NCI-H1048 (cell line): ENCODE measurements at regions not wholly inside any gene's neighbourhood (a gene's known extent, or its start where the extent isn't known, plus 50 kb on each side); places are given as distances from the start of the nearest gene placed in this dataset.

Experiments
- DNase-seq: peaks from one replicate; lab custom pipeline; 2025; lab: John Stamatoyannopoulos, UW

DNA sequence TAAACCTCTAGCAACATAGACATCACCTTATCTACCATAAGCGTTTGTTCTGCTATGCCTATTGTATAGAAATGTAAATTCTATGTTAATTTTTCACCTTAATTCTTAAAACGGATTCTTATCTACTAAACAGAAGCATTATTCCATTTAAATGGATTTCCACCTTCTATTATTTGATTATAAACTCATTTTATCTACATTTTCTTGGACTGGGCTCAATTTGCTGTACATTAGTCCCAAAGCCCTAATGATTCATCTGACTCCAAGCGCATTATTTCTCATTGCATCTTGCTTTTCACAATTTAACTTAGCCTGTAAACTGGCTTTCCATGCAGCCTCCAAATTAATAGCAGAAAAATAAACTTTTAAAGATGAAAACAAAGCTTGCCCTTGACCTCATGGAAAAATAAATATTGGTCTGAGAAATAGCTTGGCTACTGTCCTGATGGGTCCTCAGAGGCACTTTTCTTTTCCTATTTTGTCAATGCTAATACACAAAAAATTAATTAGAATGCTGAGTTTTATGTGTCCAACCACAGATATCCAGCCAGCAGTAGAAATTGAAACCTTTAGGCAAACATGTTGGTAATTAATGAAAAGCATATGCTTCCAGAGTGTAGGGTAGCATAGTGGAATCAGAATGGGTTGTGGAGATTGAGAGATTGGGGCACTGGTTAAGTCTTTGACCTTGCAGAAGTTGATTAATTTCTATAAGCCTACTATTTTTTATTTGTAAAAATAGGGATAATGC lies 81.4 kb upstream of the CFAP20DC start:
- no peak for DNase-seq

DNA sequence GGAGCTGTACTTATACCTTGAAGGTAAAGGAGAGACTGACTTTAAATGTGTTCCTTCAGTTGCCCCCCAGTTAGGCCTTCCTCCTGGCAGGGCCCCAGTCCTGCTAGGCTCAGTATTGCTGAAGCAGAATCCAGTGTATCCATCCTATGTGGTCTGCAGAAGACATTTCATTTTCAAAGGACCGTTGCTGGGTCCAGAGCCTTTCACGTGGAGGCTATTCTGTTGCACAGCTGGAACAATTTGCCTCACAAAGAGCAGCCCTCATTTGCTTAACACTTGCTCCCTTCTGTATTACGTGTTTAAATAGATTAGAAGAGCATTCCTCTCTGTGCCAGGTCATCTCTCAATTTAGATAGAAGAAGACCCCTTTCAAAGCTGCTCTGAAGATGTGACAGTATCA lies 78.9 kb upstream of the CFAP20DC start:
- DNase-seq: no peak

DNA sequence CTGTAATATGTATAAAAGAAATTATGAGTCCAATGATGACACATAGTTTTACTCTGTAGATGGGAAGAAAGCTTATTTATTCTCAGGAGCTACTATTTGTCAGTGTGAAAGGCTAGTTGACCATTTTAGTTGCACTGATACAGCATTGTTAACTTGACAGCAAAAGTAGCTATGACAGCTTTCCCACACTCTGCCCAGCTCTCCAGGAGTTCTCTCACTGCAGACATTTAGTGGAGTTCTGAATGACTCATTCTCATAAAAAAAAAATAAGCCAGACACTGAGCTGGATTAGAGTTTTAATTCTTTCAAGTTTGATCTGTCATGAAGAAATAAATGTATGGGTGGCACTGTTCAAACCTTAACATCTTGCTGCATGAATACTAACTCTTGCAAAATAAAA lies 77.2 kb upstream of the CFAP20DC start:
- no peak for DNase-seq

DNA sequence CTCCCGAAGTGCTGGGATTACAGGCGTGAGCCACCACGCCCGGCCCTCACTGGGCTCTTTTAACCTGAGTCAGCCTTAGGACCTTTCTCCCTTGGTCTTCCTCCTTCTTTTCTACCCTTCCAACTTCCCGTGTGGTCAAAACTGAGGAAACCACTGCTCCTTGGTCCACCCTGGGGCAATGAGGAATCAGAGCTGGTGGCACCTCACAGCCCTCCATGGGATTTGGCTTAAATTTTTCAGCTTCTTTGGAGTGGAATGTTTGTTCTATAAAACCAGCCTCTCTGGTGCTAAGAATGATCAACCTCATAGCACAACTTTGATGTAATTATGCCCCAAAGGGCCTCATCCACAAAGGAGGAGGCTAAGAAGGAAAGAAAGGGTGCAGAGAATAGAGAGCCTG lies 76.6 kb upstream of the CFAP20DC start:
- DNase-seq: no peak

DNA sequence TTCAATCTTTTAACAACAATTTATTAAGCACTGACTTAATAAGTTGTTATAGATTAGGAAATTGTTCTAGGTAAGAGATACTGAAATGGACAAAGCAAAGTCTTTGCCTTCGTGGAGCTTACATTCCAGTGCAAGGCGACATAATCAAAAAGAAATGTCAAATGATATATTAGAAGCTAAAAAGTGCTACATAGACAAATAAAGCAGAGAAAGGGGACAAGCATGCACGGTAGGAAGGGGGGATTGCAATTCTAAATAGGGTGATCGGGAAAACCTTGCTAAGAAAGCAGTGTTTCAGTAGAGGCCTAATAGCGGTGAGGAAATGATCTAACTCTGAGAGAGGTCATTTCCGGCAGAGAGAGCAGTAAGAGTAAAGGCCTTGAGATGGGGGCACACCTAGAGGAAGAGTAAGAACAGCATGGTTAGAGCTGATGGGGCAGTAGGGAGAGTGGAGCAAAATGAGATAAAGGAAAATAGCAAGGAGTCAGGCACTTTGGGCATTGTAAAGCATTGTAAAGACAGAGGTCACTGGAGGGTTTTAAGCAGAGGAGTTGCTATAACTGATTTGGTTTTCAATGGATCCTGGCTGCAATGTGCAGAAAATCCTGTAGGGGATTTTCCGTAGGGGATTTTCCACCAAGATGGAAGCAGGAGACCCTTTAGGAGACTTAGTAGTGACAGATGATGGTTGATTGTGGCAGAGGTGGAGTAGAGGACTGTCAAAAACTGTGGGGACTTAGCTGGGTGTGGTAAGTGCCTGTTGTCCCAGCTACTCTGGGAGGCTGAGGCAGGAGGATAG lies 71.7 kb upstream of the CFAP20DC start:
- no peak for DNase-seq

DNA sequence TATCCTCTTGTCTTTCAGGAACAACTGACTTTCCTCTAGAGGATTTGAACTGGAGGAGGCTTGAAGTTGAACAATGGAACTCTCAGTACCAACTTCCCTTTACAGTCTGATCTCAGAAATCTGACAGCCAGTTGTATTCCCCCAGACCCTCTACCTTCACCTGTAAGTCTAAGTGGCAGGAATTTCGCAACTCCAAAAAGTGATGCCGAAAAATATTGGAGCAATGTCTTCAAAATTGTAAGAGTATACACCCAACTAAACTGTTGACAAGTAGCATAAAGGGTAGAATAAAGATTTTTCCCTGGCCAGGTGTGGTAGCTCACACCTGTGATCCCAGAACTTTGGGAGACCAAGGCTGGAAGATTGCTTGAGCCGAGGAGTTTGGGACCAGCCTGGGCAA lies 69.1 kb upstream of the CFAP20DC start:
- DNase-seq: no peak

DNA sequence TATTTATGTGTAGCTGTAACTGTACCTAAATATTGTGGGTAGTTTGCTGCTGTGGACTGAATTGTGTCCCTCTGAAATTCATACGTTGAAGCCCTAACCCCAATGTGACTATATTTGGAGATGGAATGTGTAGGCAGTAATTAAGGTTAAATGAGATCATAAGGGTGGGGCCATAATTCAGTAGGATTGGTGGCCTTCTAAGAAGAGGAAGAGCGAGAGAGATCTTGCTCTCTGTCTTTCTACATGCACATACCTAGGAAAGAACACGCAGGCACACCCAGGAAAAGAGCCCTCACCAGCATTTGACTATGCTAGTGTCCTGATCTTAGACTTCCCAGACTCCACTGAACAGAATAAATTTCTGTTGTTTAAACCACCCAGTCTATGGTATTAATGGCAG lies 67.6 kb upstream of the CFAP20DC start:
- DNase-seq: no peak

DNA sequence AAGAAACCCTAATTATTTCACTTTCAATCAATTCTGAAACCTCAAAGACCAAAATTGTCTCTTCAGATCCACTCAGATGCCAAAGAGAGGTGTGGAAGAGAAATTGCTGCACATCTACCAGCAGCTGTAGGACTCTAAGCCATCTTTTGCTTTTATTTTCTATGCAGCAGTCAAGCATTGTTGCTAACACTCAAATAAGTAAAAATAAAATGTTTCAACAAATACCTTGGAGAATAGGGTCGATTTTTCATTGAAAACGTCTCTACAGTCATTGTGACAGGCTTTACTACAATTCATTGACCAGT lies 66.4 kb upstream of the CFAP20DC start:
- no peak for DNase-seq

DNA sequence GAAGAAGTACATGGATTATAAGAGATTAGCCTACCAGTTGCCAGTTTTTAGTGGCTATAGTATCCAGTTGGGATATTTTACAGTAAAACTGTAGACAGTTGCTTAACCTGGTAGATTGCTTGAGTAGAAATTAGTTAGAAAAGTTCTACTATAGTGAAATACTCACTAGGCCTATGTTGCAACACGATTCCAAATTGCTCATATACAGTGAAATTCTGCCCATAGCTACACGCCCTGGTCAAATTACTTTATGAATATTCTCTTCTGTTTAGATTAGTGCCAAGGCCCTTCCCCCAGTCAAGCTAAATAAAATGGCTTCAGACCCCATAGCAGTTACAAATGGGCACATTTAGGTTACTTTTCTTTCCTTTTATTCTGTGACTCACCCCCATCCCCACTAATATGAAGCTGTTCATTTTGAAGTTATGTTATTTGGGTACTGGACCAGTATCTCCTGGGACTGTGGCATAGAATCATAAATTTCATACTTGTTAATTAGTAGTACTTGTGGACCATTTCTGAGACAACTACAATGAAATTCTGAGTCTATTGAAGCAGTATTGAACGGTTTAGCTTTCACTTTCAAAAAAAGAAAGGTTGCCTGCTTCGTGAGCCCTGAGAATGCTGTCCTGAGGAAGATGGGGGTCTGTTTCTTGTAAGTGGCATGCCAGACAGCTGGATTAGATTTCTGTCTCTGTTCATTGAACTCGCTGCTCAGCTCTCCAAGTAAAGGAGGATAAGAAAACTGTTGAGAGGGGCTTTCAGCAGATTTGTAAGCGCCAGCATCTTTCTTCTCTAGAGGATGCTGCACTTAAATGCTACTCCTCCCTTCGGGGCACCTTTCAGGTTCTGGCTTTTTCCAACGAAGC lies 65.8 kb upstream of the CFAP20DC start:
- DNase-seq: no peak

DNA sequence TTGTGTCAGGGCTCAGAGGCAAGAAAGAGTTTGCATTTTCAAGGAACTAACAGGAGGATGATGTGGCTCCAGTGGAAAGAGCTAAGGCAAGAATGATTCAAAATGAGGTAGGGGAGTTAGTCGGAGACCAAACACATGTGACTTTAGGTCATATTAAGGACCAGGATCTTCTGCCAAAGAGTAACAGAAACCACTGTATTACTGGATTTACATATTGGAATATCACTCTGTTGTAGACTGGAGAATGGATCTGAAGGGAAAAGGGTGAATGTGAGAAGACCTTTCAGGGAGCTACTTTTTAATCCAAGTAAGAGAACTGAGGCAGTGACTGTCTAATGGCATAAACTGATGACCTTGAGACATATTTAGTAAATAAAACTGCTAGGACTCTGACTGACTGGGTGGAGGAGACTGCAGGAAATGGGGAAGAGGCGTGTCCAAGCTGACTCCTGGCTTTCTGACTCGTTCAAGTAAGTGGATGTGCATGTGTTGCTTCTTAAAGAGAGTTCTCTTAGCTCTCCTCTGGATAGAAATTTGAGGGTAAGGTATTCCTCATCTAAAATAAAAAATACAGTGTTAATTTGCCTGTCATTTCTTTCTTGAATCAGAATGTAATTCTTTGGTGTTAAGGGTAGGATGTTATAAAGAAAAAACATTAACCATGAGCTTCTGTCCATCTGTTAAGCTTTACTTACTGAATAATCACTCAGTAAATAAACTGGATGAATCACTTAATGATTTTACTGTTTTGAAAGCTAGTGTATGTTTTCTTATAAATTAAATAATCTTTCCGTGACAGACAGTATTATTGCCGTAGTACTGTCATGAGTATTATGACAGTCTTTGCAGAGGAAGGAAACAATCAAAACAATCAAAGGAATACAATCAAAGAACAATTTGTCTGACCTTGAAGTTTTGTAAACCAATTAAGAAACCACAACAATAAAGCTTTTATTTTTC lies 58.3 kb upstream of the CFAP20DC start:
- no peak for DNase-seq

DNA sequence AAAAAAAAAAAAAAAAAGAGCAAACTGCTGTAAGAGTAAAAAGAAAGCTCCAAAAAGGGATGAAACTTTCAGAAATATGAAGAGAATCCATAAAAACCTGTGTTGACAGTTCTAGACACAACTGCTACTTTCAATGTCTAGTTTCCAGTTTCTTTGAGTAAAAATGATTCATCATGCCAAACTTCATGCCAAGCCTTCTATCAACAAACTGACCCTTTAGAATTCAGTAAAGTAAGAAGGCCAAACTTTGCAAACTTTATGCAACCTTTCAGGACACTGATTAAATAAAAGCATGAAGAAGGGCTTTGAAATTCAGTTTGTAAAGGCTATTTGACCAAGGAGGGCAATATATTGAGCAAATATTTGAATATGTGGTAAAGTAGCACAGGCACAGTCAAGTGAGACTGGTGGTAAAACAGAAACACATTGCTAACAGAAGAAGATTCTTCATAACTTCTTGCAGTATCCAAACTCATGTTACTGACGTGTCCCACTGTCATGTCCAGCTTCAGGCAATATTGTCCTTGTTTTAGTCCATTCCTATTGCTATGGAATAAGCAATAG lies 56.3 kb upstream of the CFAP20DC start:
- DNase-seq: no peak

DNA sequence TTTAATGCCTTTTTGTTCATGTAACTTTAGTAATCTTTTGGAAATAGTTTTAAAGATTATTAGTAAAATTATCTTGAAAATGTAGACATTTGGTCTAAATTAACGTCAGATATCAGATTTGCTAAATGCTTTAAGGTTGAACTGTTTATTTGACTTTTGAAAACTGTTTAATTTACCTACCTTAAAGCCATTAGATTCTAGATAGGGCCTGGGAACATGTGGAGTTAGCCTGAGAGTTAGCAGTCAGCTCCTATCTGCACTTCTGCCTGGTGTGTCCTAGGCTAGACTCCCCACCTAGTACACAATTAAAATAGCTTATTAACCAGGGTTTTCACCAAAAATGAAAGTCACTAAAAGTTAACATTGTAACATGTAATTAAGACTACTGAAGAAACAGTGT lies 53.7 kb upstream of the CFAP20DC start:
- DNase-seq: no peak

DNA sequence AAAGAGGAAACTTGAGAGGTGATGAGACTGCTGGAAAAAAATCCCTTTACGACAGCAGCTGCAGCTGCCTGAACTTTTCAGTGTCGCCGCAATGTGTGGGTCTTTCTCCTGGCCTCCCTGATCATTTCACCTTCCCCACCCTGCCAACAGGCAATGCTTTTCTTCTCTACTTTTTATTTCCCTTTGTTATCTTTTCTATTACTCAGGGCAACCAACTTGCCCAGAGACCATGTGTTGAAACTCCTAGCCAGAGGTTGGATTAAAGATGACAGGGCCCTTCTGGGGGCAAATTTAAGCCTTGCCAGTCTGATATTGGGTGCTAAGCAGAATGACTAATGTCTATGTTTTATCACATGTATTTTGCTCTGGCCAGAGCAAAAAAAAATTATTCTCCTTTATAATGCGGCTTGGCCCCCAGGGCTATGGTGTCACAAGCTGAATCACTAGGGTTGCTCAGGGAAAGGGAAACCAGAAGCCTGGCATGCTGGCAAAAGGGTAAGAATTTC lies 51.5 kb upstream of the CFAP20DC start:
- DNase-seq: no peak
